ENCODE measurements at regions not wholly inside any gene's neighbourhood (a gene's known extent, or its start where the extent isn't known, plus 50 kb on each side); places are given as distances from the start of the nearest gene placed in this dataset.

GRCh38 chr14:80078501-80078900 is 132.8 kb downstream of the DIO2 start:
- Histone ChIP-seq H3K27me3 (no peaks in the 10 kb centered on the region), H3K27ac (no peak overlapping the region), H3K4me1 (no peaks in the 10 kb centered on the region), H3K9me3 (no peaks in the 10 kb centered on the region), H3K4me3 (no peak overlapping the region), H3K36me3 (no peaks in the 10 kb centered on the region)
- 33% methylated on average over 1 of the region's 1 CpG for WGBS (ENCODE audit: insufficient coverage, low coverage, low lambda C conversion rate, missing lambda C conversion rate)
- DNase-seq (no peak), ATAC-seq (no peak)
- TF ChIP-seq POLR2A (IDR thresholded peaks at IDR 0.05): no peak
- no peak for TF ChIP-seq CTCF (IDR thresholded peaks at IDR 0.05)
- intact Hi-C loops (cut with DNase I): no loop called here

GRCh38 chr14:80077262-80077661 is 134.0 kb downstream of the DIO2 start:
- Histone ChIP-seq H3K4me3 (no peak overlapping the region), H3K9me3 (no peaks in the 10 kb centered on the region), H3K27me3 (no peaks in the 10 kb centered on the region), H3K4me1 (no peaks in the 10 kb centered on the region), H3K27ac (no peak overlapping the region), H3K36me3 (no peaks in the 10 kb centered on the region)
- ATAC-seq: no peak
- TF ChIP-seq CTCF (IDR thresholded peaks at IDR 0.05) (no peak), POLR2A (IDR thresholded peaks at IDR 0.05) (no peak)
- DNase-seq: no peak
- intact Hi-C loops (cut with DNase I): no loop called here

- no peak overlapping the region for H3K4me3 ChIP-seq
- DNase-seq: no peak
- no peaks in the 10 kb centered on the region for H3K27me3 ChIP-seq
- H3K4me1 ChIP-seq: no peaks in the 10 kb centered on the region
- no peaks in the 10 kb centered on the region for H3K36me3 ChIP-seq
- no peak overlapping the region for H3K27ac ChIP-seq
- whole genome bisulfite sequencing (ENCODE audit: insufficient coverage, low coverage, low lambda C conversion rate, missing lambda C conversion rate): 76% methylated on average over 2 of the region's 2 CpGs
- no peaks in the 10 kb centered on the region for H3K9me3 ChIP-seq
- TF ChIP-seq POLR2A (IDR thresholded peaks at IDR 0.05): no peak
- no peak for TF ChIP-seq CTCF (IDR thresholded peaks at IDR 0.05)
- intact Hi-C loops (cut with DNase I): no loop called here
- no peak for ATAC-seq
These were observed 136.3 kb downstream of the DIO2 start for GRCh38 chr14:80074900-80075574.

- ATAC-seq: no peak
These were observed 152.3 kb downstream of the DIO2 start for GRCh38 chr14:80059041-80059440.

More at GRCh38 chr14:80059041-80059440, 152.3 kb downstream of the DIO2 start:
- TF ChIP-seq POLR2A (IDR thresholded peaks at IDR 0.05): no peak
- no peak for TF ChIP-seq CTCF (IDR thresholded peaks at IDR 0.05)
- Histone ChIP-seq H3K9me3 (no peaks in the 10 kb centered on the region), H3K4me3 (no peak overlapping the region), H3K36me3 (no peaks in the 10 kb centered on the region), H3K4me1 (no peaks in the 10 kb centered on the region), H3K27me3 (no peaks in the 10 kb centered on the region), H3K27ac (no peak overlapping the region)
- WGBS (ENCODE audit: insufficient coverage, low coverage, low lambda C conversion rate, missing lambda C conversion rate): 72% methylated on average over 2 of the region's 2 CpGs
- intact Hi-C loops (cut with DNase I): no loop called here
- no peak for DNase-seq
